SH-SY5Y (cell line): ENCODE measurements at regions not wholly inside any gene's neighbourhood (a gene's known extent, or its start where the extent isn't known, plus 50 kb on each side); places are given as distances from the start of the nearest gene placed in this dataset.

ENCODE experiments used
- GATA2 ChIP-seq: IDR thresholded peaks from 2 replicates; pipeline ENCODE4 v1.6.1; 2011; ENCODE audit warnings: mild to moderate bottlenecking, low read depth, low read length
- GATA3 ChIP-seq: IDR thresholded peaks from 2 replicates; pipeline ENCODE4 v1.6.1; 2011; ENCODE audit warnings: low read depth, mild to moderate bottlenecking, low read length, moderate library complexity

DNA sequence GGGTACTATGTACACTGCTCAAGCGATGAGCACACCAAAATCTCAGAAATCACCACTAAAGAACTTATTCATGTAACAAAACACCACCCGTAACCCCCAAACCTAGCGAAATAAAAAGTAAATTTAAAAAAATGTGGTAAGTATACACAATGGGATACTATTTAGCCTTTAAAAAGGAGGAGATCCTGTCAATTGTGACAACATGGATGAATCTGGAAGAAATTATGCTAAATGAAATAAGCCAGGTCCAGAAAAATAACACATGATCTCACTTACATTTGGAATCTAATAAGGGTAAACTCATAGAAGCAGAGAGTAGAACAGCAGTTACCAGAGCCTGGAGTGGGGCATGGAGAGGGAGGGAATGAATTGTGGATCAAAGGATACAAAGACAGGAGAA is 98.5 kb upstream of the SPATS2L start:
- TF ChIP-seq GATA2 (no peak), GATA3 (no peak)
